SK-N-SH (cell line): ENCODE measurements at regions not wholly inside any gene's neighbourhood (a gene's known extent, or its start where the extent isn't known, plus 50 kb on each side); places are given as distances from the start of the nearest gene placed in this dataset.

Source experiments
- CHD2 ChIP-seq: fragments of 150-350 bp; IDR thresholded peaks from 2 replicates; pipeline ENCODE4 v1.6.1; 2018; ENCODE audit warnings: low read length; ENCODE audit not compliant: partially characterized antibody
- CTCF ChIP-seq: fragments of 200-600 bp; sonication (generic); IDR thresholded peaks from 2 replicates; pipeline ENCODE4 v1.6.1; 2017; ENCODE audit warnings: antibody characterized with exemption, mild to moderate bottlenecking, moderate library complexity
- EP300 ChIP-seq, 2 experiments: IDR thresholded peaks; 2 replicates each; pipeline versions ENCODE4 v1.4.0 to v1.6.1; 2012; ENCODE audit warnings: borderline replicate concordance in 1 of 2, low read depth in 1 of 2, low read length in 1 of 2
- EZH2phosphoT487 ChIP-seq: fragments of 200-600 bp; sonication (generic); IDR thresholded peaks from 2 replicates; pipeline ENCODE4 v1.6.1; 2017; ENCODE audit warnings: low read depth, mixed run types, mild to moderate bottlenecking, antibody characterized with exemption, moderate library complexity, borderline replicate concordance
- MAX ChIP-seq: IDR thresholded peaks from 2 replicates; pipeline ENCODE4 v1.4.0; 2012; ENCODE audit warnings: low read depth
- MEF2A ChIP-seq: IDR thresholded peaks from 2 replicates; pipeline ENCODE4 v1.4.0; 2012; ENCODE audit warnings: low read depth, borderline replicate concordance
- NFIC ChIP-seq: IDR thresholded peaks from 2 replicates; pipeline ENCODE4 v1.4.0; 2012; ENCODE audit warnings: borderline replicate concordance
- POLR2AphosphoS5 ChIP-seq: IDR thresholded peaks from 2 replicates; pipeline ENCODE4 v1.6.1; 2012; ENCODE audit warnings: low read depth, low read length
- RCOR1 ChIP-seq: fragments of 150-350 bp; IDR thresholded peaks from 2 replicates; pipeline ENCODE4 v1.6.1; 2017; ENCODE audit warnings: antibody characterized with exemption, low read length
- REST ChIP-seq: IDR thresholded peaks from 2 replicates; pipeline ENCODE4 v1.6.1; 2012; ENCODE audit warnings: mild to moderate bottlenecking, low read depth, low read length, moderate library complexity
- RFX5 ChIP-seq: IDR thresholded peaks from 2 replicates; pipeline ENCODE4 v1.6.1; 2012; ENCODE audit warnings: mild to moderate bottlenecking, improper control_type of control experiment, low read length
- SIN3A ChIP-seq: IDR thresholded peaks from 2 replicates; pipeline ENCODE4 v1.6.1; 2012; ENCODE audit warnings: low read depth, mild to moderate bottlenecking, low read length, moderate library complexity, borderline replicate concordance
- USF1 ChIP-seq: IDR thresholded peaks from 2 replicates; pipeline ENCODE4 v1.4.0; 2012; ENCODE audit warnings: low read depth, borderline replicate concordance
- YY1 ChIP-seq: IDR thresholded peaks from 2 replicates; pipeline ENCODE4 v1.4.0; 2012; ENCODE audit warnings: low read depth, mild to moderate bottlenecking

GRCh38 chr13:33636955-33637670, 180.8 kb upstream of the RFC3 start:
- TF ChIP-seq USF1 (no peak), RCOR1 (no peak), CTCF (no peak), EZH2phosphoT487 (no peak), NFIC (no peak), MAX (no peak), MEF2A (no peak), EP300 (IDR thresholded peaks at IDR 0.05; ENCODE audit: borderline replicate concordance in 1 of 2, low read depth in 1 of 2, low read length in 1 of 2) (no peak), CHD2 (no peak), SIN3A (no peak), POLR2AphosphoS5 (no peak), YY1 (no peak), REST (no peak), RFX5 (no peak)
